Spleen (tissue), 7 donors: ENCODE measurements at regions not wholly inside any gene's neighbourhood (a gene's known extent, or its start where the extent isn't known, plus 50 kb on each side); places are given as distances from the start of the nearest gene placed in this dataset.

Source experiments
- POLR2AphosphoS5 ChIP-seq, 3 donors: sonication (generic); formaldehyde crosslinking; IDR thresholded peaks; one replicate each; pipeline ENCODE4 v1.5.1; 2017; ENCODE audit warnings: antibody characterized with exemption in 3 of 3
- TF ChIP-seq, protein P1 (sequence below), 11 experiments: fragments of 200-600 bp in 7 of 11; fragments of 450-650 bp in 4 of 11; sonication (generic) in 4 of 11; IDR thresholded peaks in 8 of 11; conservative IDR thresholded peaks in 3 of 11; 1 replicate in 7 of 11; 2 replicates in 4 of 11; pipeline versions ENCODE4 v1.4.0 to v1.8.0; 2016 to 2021; ENCODE audit warnings: antibody characterized with exemption in 11 of 11, inconsistent platforms in 4 of 11, mild to moderate bottlenecking in 1 of 11
- donor health status: DM: no; HTN: no; CAD: no; lungs with moderate emphysema.
- donor health status: DM: no; HTN: no; CAD: no.
- donor health status: DM: no; HTN: no; CAD: no.

DNA sequence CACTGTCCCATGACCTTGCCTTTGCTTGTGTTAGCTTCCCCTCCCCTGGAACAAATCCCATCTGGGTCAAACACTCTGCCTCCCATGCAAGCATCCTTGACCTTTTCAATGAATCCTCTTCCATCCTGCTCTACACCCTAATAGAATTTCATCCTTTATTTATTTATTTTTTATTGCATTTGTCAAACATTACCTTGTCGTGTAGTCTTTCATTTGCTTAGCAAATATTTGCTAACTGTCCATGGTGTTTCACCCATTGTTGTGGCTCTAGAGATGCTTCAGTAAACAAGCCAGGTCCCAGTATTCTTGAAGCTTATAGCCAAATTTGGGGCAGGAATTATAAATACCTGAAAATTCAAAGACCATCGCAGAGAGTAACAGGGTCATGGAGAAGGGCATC is 51.0 kb upstream of the MRTFB start:
- no peak for TF ChIP-seq POLR2AphosphoS5 (IDR thresholded peaks at IDR 0.05)
- TF ChIP-seq, protein P1, sequence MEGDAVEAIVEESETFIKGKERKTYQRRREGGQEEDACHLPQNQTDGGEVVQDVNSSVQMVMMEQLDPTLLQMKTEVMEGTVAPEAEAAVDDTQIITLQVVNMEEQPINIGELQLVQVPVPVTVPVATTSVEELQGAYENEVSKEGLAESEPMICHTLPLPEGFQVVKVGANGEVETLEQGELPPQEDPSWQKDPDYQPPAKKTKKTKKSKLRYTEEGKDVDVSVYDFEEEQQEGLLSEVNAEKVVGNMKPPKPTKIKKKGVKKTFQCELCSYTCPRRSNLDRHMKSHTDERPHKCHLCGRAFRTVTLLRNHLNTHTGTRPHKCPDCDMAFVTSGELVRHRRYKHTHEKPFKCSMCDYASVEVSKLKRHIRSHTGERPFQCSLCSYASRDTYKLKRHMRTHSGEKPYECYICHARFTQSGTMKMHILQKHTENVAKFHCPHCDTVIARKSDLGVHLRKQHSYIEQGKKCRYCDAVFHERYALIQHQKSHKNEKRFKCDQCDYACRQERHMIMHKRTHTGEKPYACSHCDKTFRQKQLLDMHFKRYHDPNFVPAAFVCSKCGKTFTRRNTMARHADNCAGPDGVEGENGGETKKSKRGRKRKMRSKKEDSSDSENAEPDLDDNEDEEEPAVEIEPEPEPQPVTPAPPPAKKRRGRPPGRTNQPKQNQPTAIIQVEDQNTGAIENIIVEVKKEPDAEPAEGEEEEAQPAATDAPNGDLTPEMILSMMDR (IDR thresholded peaks at IDR 0.05 in 8 of 11, conservative IDR thresholded peaks at IDR 0.05 in 3 of 11): no peak
